HepG2 (cell line): ENCODE measurements at regions not wholly inside any gene's neighbourhood (a gene's known extent, or its start where the extent isn't known, plus 50 kb on each side); places are given as distances from the start of the nearest gene placed in this dataset.

Source experiments
- CBFB ChIP-seq: sonication (generic); formaldehyde crosslinking; IDR thresholded peaks from 2 replicates; pipeline ENCODE4 v1.4.0; 2020; ENCODE audit warnings: missing genetic modification reagents
- CREB1 ChIP-seq, 2 experiments: fragments of 450-650 bp in 1 of 2; IDR thresholded peaks; 2 replicates each; pipeline ENCODE4 v1.6.1; 2016 to 2017; ENCODE audit warnings: control low read depth in 1 of 2, mild to moderate bottlenecking in 1 of 2, missing compliant biosample characterization in 1 of 2, missing genetic modification characterization in 1 of 2
- NFAT5 ChIP-seq: sonication (generic); formaldehyde crosslinking; IDR thresholded peaks from 2 replicates; pipeline ENCODE4 v1.4.0; 2020; ENCODE audit warnings: missing genetic modification reagents
- NONO ChIP-seq, 2 experiments: fragments of 450-650 bp in 1 of 2; sonication (generic) in 1 of 2; formaldehyde crosslinking in 1 of 2; IDR thresholded peaks in 1 of 2; conservative IDR thresholded peaks in 1 of 2; 2 replicates each; pipeline versions ENCODE4 v1.6.1 to v1.8.0; 2017 to 2022; ENCODE audit warnings: mild to moderate bottlenecking in 1 of 2, missing genetic modification reagents in 1 of 2, moderate library complexity in 1 of 2
- PRMT3 ChIP-seq: sonication (generic); formaldehyde crosslinking; IDR thresholded peaks from 2 replicates; pipeline ENCODE4 v1.8.1; 2022; ENCODE audit warnings: low read depth, mild to moderate bottlenecking, moderate library complexity, missing genetic modification reagents, borderline replicate concordance
- SAP130 ChIP-seq: IDR thresholded peaks from 2 replicates; pipeline ENCODE4 v1.6.1; 2016; ENCODE audit warnings: low read depth
- TARDBP ChIP-seq: sonication (generic); formaldehyde crosslinking; IDR thresholded peaks from 2 replicates; pipeline ENCODE4 v1.8.0; 2022; ENCODE audit warnings: mild to moderate bottlenecking, missing genetic modification reagents
- ZNF550 ChIP-seq: sonication (generic); formaldehyde crosslinking; IDR thresholded peaks from 2 replicates; pipeline ENCODE4 v1.4.0; 2020; ENCODE audit warnings: mild to moderate bottlenecking, missing genetic modification reagents, borderline replicate concordance
- TF ChIP-seq, protein P1 (sequence below), 2 experiments: IDR thresholded peaks; 2 replicates each; pipeline ENCODE4 v1.6.1; 2011 to 2012; ENCODE audit warnings: low read length in 2 of 2, borderline replicate concordance in 1 of 2, low read depth in 1 of 2, mild to moderate bottlenecking in 1 of 2, moderate library complexity in 1 of 2
- TF ChIP-seq, protein P2 (sequence below): sonication (generic); formaldehyde crosslinking; IDR thresholded peaks from 2 replicates; pipeline ENCODE4 v1.5.0; 2020; ENCODE audit warnings: missing genetic modification reagents

GRCh38 chr10:78478919-78479318, 445.3 kb downstream of the RPS24 start (continued):
- TF ChIP-seq, protein P1, sequence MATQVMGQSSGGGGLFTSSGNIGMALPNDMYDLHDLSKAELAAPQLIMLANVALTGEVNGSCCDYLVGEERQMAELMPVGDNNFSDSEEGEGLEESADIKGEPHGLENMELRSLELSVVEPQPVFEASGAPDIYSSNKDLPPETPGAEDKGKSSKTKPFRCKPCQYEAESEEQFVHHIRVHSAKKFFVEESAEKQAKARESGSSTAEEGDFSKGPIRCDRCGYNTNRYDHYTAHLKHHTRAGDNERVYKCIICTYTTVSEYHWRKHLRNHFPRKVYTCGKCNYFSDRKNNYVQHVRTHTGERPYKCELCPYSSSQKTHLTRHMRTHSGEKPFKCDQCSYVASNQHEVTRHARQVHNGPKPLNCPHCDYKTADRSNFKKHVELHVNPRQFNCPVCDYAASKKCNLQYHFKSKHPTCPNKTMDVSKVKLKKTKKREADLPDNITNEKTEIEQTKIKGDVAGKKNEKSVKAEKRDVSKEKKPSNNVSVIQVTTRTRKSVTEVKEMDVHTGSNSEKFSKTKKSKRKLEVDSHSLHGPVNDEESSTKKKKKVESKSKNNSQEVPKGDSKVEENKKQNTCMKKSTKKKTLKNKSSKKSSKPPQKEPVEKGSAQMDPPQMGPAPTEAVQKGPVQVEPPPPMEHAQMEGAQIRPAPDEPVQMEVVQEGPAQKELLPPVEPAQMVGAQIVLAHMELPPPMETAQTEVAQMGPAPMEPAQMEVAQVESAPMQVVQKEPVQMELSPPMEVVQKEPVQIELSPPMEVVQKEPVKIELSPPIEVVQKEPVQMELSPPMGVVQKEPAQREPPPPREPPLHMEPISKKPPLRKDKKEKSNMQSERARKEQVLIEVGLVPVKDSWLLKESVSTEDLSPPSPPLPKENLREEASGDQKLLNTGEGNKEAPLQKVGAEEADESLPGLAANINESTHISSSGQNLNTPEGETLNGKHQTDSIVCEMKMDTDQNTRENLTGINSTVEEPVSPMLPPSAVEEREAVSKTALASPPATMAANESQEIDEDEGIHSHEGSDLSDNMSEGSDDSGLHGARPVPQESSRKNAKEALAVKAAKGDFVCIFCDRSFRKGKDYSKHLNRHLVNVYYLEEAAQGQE (IDR thresholded peaks at IDR 0.05; ENCODE audit: borderline replicate concordance in 1 of 2, low read depth in 1 of 2, low read length in 2 of 2): no peak
- no peak for TF ChIP-seq NFAT5
- TF ChIP-seq TARDBP: no peak
- TF ChIP-seq, protein P2, sequence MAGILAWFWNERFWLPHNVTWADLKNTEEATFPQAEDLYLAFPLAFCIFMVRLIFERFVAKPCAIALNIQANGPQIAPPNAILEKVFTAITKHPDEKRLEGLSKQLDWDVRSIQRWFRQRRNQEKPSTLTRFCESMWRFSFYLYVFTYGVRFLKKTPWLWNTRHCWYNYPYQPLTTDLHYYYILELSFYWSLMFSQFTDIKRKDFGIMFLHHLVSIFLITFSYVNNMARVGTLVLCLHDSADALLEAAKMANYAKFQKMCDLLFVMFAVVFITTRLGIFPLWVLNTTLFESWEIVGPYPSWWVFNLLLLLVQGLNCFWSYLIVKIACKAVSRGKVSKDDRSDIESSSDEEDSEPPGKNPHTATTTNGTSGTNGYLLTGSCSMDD: no peak
- TF ChIP-seq CBFB (CRISPR knock-in tag): no peak
- no peak for TF ChIP-seq NONO (IDR thresholded peaks at IDR 0.05)
- no peak for TF ChIP-seq NONO (CRISPR knock-in tag; conservative IDR thresholded peaks at IDR 0.05)
- TF ChIP-seq ZNF550 (CRISPR knock-in tag): no peak
- no peak for TF ChIP-seq CREB1 (IDR thresholded peaks at IDR 0.05)
- TF ChIP-seq CREB1 (CRISPR knock-in tag; IDR thresholded peaks at IDR 0.05): no peak
- TF ChIP-seq PRMT3 (CRISPR knock-in tag): no peak
- TF ChIP-seq SAP130 (CRISPR knock-in tag): no peak
